HG02943 (cell line): ENCODE measurements at regions not wholly inside any gene's neighbourhood (a gene's known extent, or its start where the extent isn't known, plus 50 kb on each side); places are given as distances from the start of the nearest gene placed in this dataset.
"Not testable (repeated sequence)": the region's sequence is repeated elsewhere in the genome, so short reads cannot be mapped to it uniquely, and the experiment has no call there.

Experiments used
- ATAC-seq: cut with Tn5 transposase; IDR thresholded peaks from one replicate; pipeline ENCODE4 v1.9.1; 2021; ENCODE audit warnings: mild to moderate bottlenecking, low read depth, moderate library complexity; ENCODE audit not compliant: unreplicated experiment

DNA sequence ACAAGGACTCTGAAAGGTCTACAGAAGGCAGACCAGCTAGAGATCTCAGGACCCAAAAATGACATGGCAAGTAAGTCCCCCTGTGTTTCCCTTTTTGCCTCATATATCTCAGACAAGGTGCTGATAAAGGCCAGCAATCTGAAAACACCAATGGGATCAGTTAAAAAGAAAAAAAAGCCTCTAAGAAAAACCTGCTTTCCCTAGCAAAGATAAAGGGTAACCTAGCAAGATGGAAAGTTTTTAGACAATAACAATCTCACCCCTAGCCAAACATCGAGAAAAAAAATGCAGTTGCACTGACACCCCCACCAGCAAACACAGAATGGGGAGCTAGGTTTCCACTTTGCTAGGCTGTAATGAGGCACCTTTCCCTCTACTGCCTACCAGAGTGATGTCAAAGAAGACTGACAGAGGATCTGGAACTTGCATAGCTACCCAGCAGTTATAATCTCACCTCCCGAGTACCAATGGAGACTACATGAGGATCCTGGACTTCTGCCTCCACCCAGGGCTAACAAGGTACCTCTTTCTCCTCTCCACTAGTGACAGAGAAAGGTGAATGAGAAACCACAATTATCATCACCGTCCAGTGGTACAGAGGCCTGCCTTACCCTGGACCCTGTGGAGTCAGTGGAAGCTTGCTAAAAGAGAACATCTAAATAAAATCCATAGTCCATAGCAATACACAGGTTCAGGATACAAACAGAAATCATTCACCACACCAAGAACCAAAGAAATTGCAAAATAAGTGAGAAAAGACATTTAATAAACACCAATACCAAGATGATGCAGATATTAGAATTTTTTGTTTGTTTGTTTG is 240.8 kb downstream of the ARHGAP12 start:
- no peak for ATAC-seq

- no peak for ATAC-seq
Observed at GRCh38 chr10:31686599-31686998, 242.0 kb downstream of the ARHGAP12 start.

DNA sequence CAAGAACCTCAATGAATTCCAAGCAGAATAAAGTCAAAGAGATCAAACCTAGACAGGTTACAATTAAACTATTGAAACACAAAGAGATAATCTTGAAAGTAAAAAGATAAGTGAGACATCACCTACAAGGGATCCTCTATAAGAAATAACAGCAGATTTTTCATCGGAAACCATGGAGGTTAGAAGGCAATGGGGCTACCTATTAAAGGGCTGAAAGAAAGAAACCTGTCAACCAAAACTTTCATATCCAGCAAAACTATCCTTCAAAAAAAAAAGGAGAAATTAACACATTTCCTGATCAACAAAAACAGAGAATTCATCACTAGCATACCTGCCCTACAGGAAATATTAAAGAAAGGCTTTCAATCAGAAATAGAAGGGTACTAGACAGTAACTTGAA is 244.9 kb downstream of the ARHGAP12 start:
- ATAC-seq = no peak

- ATAC-seq = no peak
Observed at GRCh38 chr10:31679936-31680335, 248.7 kb downstream of the ARHGAP12 start.

DNA sequence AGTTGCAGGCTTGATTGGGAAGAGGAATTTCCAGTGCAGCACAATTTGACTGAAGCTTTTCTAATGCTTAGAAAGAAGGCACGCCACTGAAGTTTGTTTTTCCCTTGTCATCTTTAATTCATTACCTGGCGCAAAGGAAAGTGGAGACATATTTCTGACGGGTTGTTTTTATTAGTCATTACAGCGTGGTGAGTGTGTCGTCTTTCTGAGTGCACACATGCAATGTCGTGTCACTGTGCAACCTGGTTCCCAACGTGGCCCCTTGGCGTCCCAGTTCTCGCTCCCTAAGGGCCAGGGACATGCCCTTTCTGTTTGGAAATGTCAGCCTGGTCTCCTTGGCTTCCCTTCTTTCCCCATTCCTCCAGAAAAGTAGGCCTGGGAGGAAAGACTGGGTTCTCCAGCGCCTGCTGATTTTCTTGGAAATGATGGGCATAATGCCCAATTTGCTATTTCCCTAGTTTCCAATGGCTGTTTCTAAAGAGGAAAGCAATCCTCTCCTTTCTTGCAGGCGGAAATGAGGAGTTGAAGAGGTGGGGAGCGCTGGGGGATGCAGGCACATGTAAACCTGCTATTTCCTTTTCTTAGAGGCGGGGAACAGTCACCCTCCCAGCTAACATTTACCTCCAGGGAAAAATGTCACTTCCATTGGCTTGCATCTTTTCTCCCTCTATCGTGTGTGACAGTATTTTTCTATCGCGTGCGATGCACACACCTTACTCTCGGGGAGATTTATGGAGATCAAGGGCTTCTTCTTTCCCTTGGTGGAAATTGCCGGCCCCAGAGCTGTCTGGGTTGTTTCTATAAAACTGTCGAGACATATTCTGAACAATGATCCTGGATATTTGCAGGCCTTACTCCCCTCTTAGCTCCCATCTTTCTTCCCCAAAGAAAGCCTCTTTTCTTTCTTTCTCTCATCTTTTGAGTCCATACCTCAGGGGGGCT is 249.8 kb downstream of the ARHGAP12 start:
- ATAC-seq = no peak

DNA sequence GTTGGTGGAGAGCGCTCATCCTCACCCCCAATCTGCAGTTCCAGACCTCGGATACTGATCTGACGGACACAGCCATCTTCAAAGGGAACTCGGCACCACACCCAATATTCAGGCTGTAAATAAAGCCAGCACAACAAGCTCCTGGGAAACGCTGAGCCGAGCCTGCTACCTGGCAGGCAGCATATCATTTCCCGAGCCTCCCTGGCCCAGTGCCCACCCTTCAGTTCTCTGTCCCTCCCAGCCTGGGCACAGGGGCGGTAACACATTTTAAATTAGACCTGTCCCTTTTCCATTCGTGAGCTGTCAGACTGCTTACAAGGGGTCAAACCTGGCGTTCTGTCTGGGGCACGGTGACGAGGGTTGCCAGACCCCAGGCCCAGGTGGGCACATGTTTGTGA is 250.5 kb downstream of the ARHGAP12 start:
- ATAC-seq = no peak

- no peak for ATAC-seq
Observed at GRCh38 chr10:31677195-31678138, 251.2 kb downstream of the ARHGAP12 start.

DNA sequence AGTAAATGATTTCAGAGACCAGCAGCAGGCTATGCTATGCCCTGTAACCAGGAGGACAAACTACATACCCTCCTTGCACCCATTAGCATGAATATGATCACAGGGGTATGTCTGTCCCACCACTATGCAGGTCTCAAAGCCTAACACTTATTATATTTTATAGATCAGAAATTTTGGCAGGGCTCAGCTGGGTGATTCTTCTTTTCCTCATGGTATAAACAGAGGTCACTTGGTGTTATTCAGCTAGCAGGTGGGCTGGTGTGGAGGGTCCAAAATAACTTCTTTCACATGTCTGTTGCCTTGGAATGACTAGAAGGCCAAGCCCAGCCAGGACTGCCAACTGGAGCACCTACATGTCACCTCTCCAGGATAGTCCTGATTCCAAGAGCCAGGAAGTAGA is 252.9 kb downstream of the ARHGAP12 start:
- no peak for ATAC-seq

GRCh38 chr10:31669357-31669756 is 259.3 kb downstream of the ARHGAP12 start:
- no peak for ATAC-seq

GRCh38 chr10:31668326-31668725 is 260.3 kb downstream of the ARHGAP12 start:
- no peak for ATAC-seq

DNA sequence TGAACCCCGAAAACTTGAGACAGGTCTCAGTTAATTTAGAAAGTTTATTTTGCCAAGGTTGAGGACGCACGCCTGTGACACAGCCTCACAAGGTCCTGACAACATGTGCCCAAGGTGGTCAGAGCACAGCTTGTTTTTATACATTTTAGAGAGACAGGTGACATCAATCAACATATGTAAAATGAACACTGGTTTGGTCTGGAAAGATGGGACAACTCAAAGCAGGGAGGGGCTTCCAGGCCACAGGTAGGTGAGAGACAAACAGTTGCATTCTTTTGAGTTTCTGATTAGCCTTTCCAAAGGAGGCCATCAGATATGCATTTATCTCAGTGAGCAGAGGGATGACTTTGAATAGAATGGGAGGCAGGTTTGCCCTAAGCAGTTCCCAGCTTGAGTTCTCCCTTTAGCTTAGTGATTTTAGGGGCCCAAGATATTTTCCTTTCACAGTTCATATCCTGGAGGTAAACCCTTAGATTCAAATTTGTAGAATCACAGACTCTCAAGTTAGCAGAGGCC is 262.8 kb downstream of the ARHGAP12 start:
- ATAC-seq = not testable (repeated sequence)

GRCh38 chr10:31664803-31665202 is 263.8 kb downstream of the ARHGAP12 start:
- no peak for ATAC-seq

DNA sequence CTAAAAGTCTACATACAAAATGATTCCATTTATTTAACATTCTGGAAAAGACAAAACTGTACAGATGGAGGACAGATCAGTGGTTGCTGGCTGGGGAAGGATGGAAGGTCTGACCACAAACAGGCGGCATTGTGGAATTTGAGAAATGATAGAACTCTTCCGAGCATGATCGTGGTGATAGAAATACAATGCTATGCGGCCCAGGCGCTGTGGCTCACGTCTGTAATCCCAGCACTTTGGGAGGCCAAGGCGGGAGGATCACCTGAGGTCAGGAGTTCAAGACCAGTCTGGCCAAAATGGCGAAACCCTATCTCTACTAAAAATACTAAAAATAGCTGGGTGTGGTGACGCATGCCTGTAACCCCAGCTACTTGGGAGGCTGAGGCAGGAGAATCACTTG is 264.6 kb downstream of the ARHGAP12 start:
- not testable (repeated sequence) for ATAC-seq

GRCh38 chr10:31660300-31660699 is 268.3 kb downstream of the ARHGAP12 start:
- ATAC-seq = no peak

- ATAC-seq = no peak
Observed at GRCh38 chr10:31659665-31660064, 269.0 kb downstream of the ARHGAP12 start.

DNA sequence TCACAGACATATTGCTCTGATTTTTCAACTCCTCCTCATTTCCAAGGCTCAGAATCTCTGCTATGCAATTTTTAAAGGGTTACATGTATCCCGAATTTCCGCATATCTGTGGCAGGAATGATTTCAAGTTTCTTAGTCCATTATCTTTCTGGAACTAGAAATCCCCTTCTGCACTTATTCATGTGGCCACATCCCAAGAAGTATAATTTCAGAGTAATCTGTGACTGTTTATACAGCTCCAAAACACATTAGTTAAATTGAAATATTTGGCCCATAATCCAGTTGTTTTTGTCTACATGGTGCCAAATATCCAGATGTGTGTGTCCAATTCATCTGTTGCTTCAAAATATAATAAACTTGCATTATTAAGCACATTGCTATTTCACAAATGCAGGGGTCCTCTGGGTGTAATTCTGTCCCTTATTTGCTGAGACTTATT is 271.2 kb downstream of the ARHGAP12 start:
- ATAC-seq = no peak

DNA sequence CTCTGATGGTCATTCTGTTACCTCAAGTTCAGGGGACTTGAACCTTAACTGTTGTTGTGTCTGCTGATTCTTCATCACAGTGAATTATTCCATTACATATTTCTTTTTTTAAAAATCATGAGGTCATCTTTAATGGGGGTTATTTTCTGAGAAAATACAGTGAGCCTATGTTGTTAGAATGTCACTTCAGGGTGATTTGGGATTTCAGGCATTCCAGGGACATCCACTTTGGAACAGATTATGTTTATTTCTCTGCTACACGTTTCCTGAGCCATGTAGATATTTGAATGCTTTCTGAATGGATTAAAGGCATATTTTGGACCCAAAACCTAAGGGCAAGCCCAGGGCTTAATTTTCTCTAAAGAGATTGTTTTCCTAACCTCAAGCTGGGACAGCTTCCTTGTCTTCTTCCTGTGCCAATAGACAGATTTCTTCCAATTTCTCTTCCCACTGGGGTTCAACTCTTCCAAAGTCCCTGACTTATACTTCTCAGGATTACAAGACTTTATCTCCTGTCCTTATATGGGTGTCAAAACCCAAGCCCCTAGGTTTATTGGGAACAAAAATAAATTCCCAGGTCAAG is 271.7 kb downstream of the ARHGAP12 start:
- no peak for ATAC-seq

GRCh38 chr10:31652038-31652437 is 276.6 kb downstream of the ARHGAP12 start:
- ATAC-seq = no peak

DNA sequence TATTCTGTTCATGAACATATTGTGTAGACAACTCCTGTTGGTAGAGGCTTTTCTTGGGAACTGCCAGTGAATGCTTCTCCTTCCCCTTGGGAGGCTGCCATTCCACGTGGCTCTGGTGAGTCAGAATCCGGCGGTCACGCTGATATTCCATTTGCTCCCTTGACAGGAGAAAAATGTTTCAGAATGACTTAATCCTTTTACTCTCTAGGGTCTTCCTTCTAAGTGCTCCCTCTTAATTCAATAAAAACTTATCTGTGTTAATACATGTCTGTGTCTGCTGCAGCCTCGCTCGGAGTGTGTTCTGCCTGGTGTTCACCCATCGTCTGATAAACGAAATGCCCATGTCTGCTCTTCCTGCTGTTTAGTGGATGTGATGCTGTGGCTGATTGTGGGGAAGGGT is 278.6 kb downstream of the ARHGAP12 start:
- ATAC-seq = no peak

DNA sequence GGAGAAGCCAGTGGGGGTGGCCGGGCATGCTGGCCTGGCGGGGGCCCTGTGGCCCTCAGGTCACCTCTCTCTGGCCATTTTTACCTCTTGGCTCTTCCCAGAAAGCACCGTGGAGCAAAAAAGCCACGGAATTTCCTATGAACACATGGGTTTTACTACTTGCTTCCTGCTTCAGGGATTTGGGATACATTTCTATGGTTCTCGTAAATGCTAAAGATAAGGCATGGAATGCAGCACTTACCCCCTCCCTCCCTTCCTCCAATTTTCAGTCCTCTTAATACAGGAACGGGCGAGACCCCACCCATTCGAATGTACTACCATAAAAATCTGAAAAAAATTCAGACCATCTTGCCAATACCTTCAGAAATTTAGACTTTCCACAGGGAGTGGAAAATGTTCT is 279.7 kb downstream of the ARHGAP12 start:
- ATAC-seq = no peak
